ENCODE measurements at regions not wholly inside any gene's neighbourhood (a gene's known extent, or its start where the extent isn't known, plus 50 kb on each side); places are given as distances from the start of the nearest gene placed in this dataset.
"Not testable (repeated sequence)": the region's sequence is repeated elsewhere in the genome, so short reads cannot be mapped to it uniquely, and the experiment has no call there.

DNA sequence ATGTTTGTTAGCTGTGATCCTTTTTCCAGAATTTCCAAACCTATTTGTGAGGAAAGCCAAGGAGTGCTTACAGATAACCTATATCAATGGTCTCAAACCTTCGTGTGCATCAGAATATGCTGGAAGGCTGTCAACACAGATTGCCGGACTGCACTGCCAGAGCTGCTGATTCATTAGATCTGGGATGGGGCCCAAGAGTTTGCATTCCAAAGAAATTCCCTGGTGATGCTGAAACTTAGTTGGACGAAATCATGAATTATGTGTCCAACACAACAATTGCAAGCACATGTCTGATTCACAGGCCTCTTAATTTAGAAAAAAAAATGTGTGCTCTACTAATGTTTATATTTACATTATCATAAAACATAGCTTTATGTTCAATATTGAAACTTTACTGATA, 544.0 kb upstream of the AMOT start:
- TF ChIP-seq POLR2AphosphoS5 (IDR thresholded peaks at IDR 0.05): no peak
- TF ChIP-seq, protein P1, sequence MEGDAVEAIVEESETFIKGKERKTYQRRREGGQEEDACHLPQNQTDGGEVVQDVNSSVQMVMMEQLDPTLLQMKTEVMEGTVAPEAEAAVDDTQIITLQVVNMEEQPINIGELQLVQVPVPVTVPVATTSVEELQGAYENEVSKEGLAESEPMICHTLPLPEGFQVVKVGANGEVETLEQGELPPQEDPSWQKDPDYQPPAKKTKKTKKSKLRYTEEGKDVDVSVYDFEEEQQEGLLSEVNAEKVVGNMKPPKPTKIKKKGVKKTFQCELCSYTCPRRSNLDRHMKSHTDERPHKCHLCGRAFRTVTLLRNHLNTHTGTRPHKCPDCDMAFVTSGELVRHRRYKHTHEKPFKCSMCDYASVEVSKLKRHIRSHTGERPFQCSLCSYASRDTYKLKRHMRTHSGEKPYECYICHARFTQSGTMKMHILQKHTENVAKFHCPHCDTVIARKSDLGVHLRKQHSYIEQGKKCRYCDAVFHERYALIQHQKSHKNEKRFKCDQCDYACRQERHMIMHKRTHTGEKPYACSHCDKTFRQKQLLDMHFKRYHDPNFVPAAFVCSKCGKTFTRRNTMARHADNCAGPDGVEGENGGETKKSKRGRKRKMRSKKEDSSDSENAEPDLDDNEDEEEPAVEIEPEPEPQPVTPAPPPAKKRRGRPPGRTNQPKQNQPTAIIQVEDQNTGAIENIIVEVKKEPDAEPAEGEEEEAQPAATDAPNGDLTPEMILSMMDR (IDR thresholded peaks at IDR 0.05): no peak
- no peak for TF ChIP-seq POLR2A (IDR thresholded peaks at IDR 0.05)
- Histone ChIP-seq H3K9me3 (no peaks in the 10 kb centered on the region), H3K4me3 (no peak overlapping the region), H3K27me3 (replicated peaks; ENCODE audit: insufficient read depth) (no peaks in the 10 kb centered on the region), H3K27ac (no peak overlapping the region), H3K4me1 (replicated peaks) (no peaks in the 10 kb centered on the region), H3K36me3 (no peaks in the 10 kb centered on the region)
- WGBS: 21% methylated on average over 3 of the region's 3 CpGs
- intact Hi-C loops (cut with DNase I): no loop called here
- DNase-seq (ENCODE audit: low spot score): no peak

DNA sequence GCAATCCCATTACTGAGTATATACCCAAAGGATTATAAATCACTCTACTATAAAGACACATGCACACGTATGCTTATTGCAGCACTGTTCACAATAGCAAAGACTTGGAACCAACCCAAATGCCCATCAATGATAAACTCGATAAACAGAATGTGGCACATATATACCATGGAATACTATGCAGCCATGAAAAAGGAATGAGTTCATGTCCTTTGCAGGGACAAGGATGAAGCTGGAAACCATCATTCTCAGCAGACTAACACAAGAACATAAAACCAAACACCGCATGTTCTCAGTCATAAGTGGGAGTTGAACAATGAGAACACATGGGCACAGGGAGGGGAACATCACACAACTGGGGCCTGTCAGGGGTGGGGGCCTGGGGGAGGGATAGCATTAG, 532.8 kb upstream of the AMOT start:
- intact Hi-C loops (cut with DNase I); H3K4me3 ChIP-seq; H3K27me3 ChIP-seq (replicated peaks; ENCODE audit: insufficient read depth); H3K36me3 ChIP-seq; DNase-seq (ENCODE audit: low spot score); H3K4me1 ChIP-seq (replicated peaks); H3K9me3 ChIP-seq; H3K27ac ChIP-seq: not testable (repeated sequence)
- WGBS: 64% methylated on average over 3 of the region's 3 CpGs

DNA sequence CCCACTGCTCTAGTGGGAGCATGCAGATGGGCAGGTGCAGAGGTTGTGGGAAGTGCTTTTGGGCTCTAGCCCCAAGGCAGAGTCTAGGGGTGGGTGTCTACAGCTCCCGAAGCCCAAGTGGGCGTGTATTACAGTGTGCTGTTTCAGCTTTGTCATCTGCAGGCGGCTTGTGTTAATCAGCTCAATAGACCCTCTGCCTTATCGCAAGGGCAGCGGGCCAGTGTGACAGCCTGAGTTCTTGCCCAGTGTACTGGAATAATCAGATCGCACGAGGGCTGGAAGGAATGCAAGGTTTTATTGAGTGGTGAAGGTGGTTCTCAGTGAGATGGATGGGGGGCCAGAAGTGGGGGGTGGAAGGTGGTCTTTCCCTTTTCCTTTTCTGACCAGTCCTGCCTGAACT, 529.4 kb upstream of the AMOT start:
- H3K4me1 ChIP-seq (replicated peaks): no peaks in the 10 kb centered on the region
- H3K36me3 ChIP-seq: no peaks in the 10 kb centered on the region
- H3K4me3 ChIP-seq: no peak overlapping the region
- DNase-seq (ENCODE audit: low spot score): no peak
- TF ChIP-seq, protein P1 (IDR thresholded peaks at IDR 0.05): no peak
- TF ChIP-seq POLR2AphosphoS5 (IDR thresholded peaks at IDR 0.05): no peak
- TF ChIP-seq POLR2A (IDR thresholded peaks at IDR 0.05): no peak
- no peaks in the 10 kb centered on the region for H3K27me3 ChIP-seq (replicated peaks; ENCODE audit: insufficient read depth)
- no peak overlapping the region for H3K27ac ChIP-seq
- WGBS: 65% methylated on average over 3 of the region's 7 CpGs
- no peaks in the 10 kb centered on the region for H3K9me3 ChIP-seq
- intact Hi-C loops (cut with DNase I): no loop called here

DNA sequence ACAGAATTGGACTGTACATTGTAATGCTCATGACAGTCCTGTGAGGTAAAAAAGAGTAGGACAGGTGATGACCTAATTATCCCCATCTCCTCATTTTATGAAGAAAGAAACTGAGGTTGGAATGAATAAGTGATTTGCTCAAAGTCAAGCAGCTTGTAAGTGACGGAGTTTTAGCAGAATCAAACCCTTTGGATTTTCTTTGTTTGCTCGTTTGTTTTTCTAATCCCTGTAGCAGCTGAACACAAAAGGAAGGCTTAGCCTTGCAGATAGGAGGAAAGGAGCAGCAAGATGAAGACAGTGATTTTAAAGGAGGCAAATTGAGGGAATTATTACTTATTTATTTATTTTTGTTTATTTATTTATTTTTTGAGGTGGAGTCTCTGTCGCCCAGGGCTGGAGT, 528.4 kb upstream of the AMOT start:
- Histone ChIP-seq H3K4me1 (replicated peaks) (no peaks in the 10 kb centered on the region), H3K27me3 (replicated peaks; ENCODE audit: insufficient read depth) (no peaks in the 10 kb centered on the region), H3K27ac (no peak overlapping the region), H3K36me3 (no peaks in the 10 kb centered on the region), H3K4me3 (no peak overlapping the region), H3K9me3 (no peaks in the 10 kb centered on the region)
- WGBS: 77% methylated on average over 3 of the region's 3 CpGs
- intact Hi-C loops (cut with DNase I): no loop called here
- no peak for DNase-seq (ENCODE audit: low spot score)
- TF ChIP-seq, protein P1 (IDR thresholded peaks at IDR 0.05): no peak
- TF ChIP-seq POLR2A (IDR thresholded peaks at IDR 0.05) (no peak), POLR2AphosphoS5 (IDR thresholded peaks at IDR 0.05) (no peak)

DNA sequence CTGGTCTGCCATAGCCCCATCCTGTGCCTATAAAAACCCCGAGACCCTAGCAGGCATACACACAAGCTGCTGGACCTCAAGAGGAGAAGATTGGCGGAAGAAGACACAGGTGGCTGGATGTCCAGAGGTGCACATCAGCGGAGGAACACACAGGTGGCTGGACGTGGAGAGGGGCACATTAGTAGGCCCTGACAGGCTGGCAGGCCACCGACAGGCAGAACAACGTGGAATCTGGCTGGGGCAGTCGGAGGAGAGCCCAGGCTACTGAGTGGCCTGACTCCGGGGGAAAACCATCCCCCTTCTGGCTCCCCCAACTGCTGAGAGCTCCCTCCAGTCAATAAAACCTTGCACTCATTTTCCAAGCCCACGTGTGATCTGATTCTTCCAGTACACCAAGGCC, 512.5 kb upstream of the AMOT start:
- TF ChIP-seq, protein P1 (IDR thresholded peaks at IDR 0.05): no peak
- TF ChIP-seq POLR2A (IDR thresholded peaks at IDR 0.05) (no peak), POLR2AphosphoS5 (IDR thresholded peaks at IDR 0.05) (no peak)
- DNase-seq (ENCODE audit: low spot score): no peak
- H3K27me3 ChIP-seq (replicated peaks; ENCODE audit: insufficient read depth): no peaks in the 10 kb centered on the region
- H3K27ac ChIP-seq: no peak overlapping the region
- intact Hi-C loops (cut with DNase I): no loop called here
- no peak overlapping the region for H3K4me3 ChIP-seq
- H3K9me3 ChIP-seq: no peaks in the 10 kb centered on the region
- 97% methylated on average over 4 of the region's 9 CpGs for WGBS
- no peaks in the 10 kb centered on the region for H3K36me3 ChIP-seq
- no peaks in the 10 kb centered on the region for H3K4me1 ChIP-seq (replicated peaks)

All from prostate gland (tissue), 2 donors.